OCI-LY7 (cell line): ENCODE measurements at regions not wholly inside any gene's neighbourhood (a gene's known extent, or its start where the extent isn't known, plus 50 kb on each side); places are given as distances from the start of the nearest gene placed in this dataset.

Experiments used
- EZH2phosphoT487 ChIP-seq: fragments of 200-600 bp; sonication (generic); IDR thresholded peaks from 2 replicates; pipeline ENCODE4 v1.6.1; 2018; ENCODE audit warnings: low read depth, borderline replicate concordance, mild to moderate bottlenecking, mixed run types, antibody characterized with exemption, low read length, moderate library complexity, mixed read lengths
- TF ChIP-seq, protein P1 (sequence below): fragments of 200-600 bp; sonication (generic); conservative IDR thresholded peaks from 2 replicates; pipeline ENCODE4 v1.5.1; 2014; ENCODE audit warnings: mild to moderate bottlenecking, antibody characterized with exemption, low read length, moderate library complexity, mixed read lengths

DNA sequence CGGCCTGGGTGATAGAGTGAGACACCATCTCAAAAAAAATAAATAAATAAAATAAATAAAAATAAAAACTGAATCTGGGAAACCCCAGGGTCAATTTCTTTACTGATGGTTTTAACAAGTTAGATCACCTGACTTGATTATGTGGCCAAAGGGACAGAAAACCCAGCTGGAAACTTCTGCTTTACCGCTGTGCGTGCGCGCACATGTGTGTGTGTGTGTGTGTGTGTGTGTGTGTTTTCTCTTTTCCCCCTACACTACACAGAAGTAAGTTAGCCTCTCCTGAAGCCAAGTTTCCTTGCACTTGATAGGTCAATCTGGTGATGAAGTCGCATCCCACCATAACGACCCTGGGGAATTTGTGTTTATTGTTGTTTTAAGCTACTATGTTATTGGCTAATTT, 105.3 kb upstream of the AMN1 start:
- TF ChIP-seq, protein P1, sequence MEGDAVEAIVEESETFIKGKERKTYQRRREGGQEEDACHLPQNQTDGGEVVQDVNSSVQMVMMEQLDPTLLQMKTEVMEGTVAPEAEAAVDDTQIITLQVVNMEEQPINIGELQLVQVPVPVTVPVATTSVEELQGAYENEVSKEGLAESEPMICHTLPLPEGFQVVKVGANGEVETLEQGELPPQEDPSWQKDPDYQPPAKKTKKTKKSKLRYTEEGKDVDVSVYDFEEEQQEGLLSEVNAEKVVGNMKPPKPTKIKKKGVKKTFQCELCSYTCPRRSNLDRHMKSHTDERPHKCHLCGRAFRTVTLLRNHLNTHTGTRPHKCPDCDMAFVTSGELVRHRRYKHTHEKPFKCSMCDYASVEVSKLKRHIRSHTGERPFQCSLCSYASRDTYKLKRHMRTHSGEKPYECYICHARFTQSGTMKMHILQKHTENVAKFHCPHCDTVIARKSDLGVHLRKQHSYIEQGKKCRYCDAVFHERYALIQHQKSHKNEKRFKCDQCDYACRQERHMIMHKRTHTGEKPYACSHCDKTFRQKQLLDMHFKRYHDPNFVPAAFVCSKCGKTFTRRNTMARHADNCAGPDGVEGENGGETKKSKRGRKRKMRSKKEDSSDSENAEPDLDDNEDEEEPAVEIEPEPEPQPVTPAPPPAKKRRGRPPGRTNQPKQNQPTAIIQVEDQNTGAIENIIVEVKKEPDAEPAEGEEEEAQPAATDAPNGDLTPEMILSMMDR: no peak
- TF ChIP-seq EZH2phosphoT487: no peak
